SU-DHL-6 (cell line): ENCODE measurements at regions not wholly inside any gene's neighbourhood (a gene's known extent, or its start where the extent isn't known, plus 50 kb on each side); places are given as distances from the start of the nearest gene placed in this dataset.

Source experiments
- CTCF ChIP-seq: fragments of 200-600 bp; sonication (generic); IDR thresholded peaks from one replicate; pipeline ENCODE4 v1.5.1; 2017; ENCODE audit warnings: antibody characterized with exemption, mild to moderate bottlenecking, low read length, moderate library complexity; ENCODE audit not compliant: insufficient read depth, poor library complexity, severe bottlenecking
- EZH2phosphoT487 ChIP-seq: fragments of 200-600 bp; sonication (generic), shearing (Covaris generic); conservative IDR thresholded peaks from 2 replicates; pipeline ENCODE4 v1.6.1; 2018; ENCODE audit warnings: mild to moderate bottlenecking, antibody characterized with exemption, low read length, moderate library complexity, mixed read lengths

DNA sequence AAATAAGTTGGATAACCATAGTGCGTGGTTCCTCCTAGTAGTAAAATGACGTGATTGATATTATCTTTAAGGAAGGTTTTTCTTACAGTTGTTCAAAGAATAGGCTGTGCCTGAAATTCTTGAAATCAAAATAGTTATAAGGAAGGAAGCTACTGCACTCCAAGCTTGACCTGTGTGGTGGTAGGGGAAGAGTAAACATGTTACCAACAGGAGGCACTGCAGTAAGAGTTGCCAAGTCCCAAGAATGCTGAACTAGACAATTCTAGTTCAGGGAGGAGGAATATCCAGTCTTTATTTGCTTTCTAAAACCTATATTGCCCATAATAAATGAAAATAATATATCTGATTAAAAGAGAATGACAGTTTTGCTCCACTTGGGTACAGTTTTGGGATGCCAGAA is 764.5 kb downstream of the TMTC2 start:
- no peak for TF ChIP-seq EZH2phosphoT487
- no peak for TF ChIP-seq CTCF
